NCI-H2029 (cell line): ENCODE measurements at regions not wholly inside any gene's neighbourhood (a gene's known extent, or its start where the extent isn't known, plus 50 kb on each side); places are given as distances from the start of the nearest gene placed in this dataset.

Experiments used
- DNase-seq: peaks from one replicate; lab custom pipeline; 2025; lab: John Stamatoyannopoulos, UW

- DNase-seq: no peak
Measured at GRCh38 chrX:44470816-44471215, 71.8 kb downstream of the FUNDC1 start.

DNA sequence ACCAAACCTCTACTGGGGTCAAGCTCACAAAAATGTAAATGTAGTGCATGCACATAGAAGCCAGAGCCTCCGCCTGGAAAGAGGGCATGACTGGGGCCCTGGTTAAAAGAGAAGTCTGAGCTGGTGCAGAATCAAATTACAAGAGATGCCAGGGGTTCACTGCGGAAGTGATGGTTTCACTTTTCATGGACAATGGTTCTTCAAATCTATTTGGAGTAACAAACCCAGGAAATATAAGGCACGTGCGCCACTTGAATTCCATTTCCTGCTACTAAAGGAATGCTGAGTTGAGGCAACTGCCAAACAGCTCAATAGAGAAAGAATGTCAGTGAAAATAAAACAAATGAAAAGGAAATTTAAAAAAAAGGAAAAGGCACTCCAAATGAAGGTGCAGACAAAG, 79.8 kb downstream of the FUNDC1 start:
- DNase-seq: peak; percentile 25

- DNase-seq: no peak
Measured at GRCh38 chrX:44459501-44459900, 83.2 kb downstream of the FUNDC1 start.

DNA sequence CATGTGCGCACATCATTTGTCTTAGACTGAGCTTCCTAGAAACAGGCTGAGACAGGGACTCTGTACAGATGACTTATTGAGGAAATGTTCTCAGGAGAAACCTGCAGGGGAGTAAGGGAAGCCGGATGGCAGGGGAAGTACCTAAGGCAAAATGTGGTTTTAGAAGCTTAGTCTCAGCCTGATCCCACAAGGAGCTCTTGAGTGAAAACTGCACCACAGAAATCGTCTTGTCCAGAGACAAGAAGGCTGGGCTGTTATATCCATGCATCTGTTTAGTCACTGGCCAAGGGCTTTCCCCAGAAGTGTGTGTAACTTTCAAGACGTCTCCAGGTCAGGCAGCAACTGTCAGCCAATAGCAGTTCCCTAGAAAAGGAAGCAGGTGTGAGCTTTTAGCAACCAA, 86.0 kb downstream of the FUNDC1 start:
- no peak for DNase-seq

DNA sequence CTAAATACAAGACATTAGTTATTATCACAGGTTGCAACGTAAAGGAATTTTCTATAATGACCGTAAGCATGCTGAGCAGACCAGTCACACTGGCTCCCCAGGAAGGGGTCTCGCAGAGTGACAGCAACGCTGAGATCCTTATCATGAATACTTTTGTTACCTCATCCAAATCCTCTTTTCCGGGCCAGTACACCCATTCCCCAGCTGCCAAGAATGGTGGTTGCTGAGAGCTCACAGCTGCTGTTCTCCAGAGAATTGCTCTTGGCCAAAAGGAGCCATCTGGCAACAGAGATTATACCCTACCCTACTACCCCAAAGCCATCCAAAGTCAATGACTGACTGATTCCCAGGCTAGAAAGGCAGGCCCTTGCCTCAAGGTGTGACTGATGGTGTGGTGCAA, 91.6 kb downstream of the FUNDC1 start:
- no peak for DNase-seq

DNA sequence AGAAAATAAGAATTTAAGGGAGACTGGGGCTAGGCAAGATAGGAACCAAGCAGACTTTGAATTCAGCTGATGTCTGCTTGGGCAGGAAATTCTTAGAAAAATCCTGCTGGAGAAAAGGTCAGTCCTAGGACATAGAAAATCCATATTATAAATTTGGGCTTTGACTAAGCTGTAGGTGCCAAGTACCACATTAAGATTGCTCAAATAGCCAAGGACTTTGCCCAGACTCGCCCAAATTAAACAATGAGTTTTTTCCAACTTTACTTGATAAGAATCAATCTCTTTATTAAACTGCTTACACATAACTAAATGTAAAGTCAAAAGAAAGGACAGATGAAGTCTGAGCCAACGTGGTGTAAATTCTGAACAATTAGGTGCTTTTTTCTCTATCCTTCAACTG, 95.4 kb downstream of the FUNDC1 start:
- DNase-seq: no peak

- no peak for DNase-seq
Measured at GRCh38 chrX:44440006-44440405, 96.5 kb upstream of the EFHC2 start.

GRCh38 chrX:44439242-44439794, 95.8 kb upstream of the EFHC2 start:
- DNase-seq: no peak

GRCh38 chrX:44435047-44435446, 91.6 kb upstream of the EFHC2 start:
- DNase-seq: no peak

GRCh38 chrX:44433556-44433955, 90.1 kb upstream of the EFHC2 start:
- no peak for DNase-seq

DNA sequence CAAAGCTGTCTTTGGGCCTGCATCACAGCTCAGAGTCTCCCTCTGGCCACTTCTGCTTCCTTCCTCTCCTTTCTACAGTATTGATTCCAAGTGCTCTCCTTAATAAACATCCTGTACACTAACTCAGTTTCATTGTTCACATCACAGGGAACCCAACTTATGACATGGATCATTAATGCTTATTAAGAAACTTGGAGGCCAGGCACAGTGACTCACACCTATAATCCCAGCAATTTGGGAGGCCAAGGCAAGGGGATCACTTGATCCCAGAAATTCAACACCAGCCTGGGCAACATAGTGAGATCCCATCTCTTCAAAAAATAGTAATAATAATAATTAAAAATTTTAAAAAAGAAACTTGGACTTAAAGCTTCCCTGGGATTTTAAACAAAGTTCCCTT, 89.2 kb upstream of the EFHC2 start:
- DNase-seq: no peak

GRCh38 chrX:44431194-44431593, 87.7 kb upstream of the EFHC2 start:
- DNase-seq: no peak

- no peak for DNase-seq
Measured at GRCh38 chrX:44428989-44429627, 85.6 kb upstream of the EFHC2 start.

DNA sequence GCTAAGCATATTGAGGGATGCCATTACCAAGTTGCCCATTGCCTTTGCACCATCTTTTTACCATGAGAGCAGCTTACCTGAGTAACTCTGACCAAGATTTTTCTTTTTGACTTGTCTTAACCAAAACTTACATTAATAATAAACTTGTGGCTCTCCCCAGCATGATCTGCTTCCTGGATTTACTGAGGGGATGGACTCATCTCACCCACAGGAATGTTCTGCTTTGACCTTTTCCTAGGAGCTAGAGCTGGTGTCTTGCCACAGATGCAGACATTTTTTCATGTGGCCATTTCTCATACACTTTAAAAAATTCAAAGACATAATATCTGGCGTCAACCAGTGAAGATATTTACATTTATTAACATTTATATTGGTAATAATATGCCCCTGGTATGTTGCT, 79.2 kb upstream of the EFHC2 start:
- no peak for DNase-seq

DNA sequence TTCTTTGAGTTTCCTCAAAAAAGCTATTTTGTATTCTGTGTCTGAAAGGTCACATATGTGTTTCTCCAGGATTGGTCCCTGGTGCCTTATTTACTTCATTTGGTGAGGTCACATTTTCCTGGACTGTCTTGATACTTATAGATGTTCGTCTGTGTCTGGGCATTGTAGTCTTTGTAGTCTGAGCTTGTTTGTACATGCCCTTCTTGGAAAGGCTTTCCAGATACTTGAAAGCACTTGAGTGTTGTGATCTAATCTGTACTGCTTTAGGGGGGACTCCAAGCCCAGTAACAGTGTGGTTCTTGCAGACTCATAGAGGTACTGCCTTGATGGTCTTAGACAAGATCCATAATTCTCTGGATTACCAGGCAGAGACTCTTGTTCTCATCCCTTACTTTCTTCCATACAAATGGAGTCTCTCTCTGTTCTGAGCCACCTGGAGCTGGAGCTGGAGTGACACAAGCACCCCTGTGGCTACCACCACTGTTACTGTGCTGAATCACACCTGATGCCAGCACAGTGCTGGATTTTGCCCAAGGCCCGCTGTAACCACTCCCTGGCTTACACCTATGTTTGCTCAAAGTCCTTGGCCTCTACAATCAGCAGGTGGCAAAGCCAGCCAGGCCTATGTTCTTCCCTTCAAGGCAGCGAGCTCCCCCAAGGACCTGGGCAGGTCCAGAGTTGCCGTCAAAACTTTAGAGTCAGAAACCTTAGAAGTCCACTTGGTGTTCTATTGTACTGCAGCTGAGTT, 72.3 kb upstream of the EFHC2 start:
- no peak for DNase-seq

DNA sequence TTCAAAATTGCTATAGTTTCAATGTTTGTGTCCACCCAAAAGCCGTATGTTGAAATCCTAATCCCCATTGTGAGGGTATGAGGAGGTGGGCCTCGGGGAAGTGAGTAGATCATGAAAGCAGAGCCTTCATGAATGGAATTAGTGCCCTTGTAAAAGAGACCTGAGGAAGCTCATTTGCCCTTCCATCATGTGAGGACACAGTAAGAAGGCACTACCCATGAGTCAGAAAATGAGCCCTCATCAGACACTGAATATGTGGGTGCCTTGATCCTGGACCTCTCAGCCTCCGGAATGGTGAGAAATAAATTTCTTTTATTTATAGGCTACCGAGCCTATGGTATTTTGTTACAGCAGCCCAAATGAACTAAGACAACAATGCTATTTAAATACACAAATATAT, 57.7 kb upstream of the EFHC2 start:
- no peak for DNase-seq

DNA sequence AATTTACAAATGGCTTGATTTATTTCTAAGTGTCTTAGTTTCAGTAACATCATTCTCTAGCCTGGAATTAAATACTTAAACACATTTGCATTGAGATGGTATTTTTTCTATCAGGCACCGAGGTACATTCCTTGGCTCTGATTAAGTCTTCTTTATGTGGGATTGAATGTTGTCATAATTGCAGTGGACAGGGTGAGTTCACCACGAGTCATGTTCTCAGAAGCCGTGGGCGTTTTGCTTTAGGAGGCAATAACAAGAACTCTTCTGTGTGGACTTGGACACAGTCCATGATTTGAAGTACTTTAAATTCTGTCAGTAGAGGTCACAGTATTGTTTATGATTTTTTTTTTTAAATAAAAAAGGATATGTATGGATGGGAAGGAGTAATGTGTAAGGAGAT, 57.1 kb upstream of the EFHC2 start:
- DNase-seq: no peak

DNA sequence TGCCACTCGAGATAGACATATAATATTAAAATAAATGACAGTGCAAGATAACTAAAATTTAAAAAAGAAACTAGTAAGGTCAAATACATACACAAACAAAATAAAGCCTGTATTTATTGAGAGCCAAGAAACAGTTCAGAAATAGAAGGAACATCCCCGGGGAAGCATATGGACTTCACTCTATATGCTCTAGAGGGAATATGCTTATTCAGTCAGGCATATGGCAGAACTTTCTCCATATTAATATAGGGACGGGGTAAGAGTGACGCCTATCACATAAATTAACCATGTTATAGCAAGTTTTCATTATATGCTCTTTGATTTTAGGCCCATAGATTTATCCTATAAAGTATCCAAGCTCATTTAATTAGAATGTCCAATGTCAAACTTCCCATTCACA, 56.7 kb upstream of the EFHC2 start:
- no peak for DNase-seq
